ENCODE measurements at regions not wholly inside any gene's neighbourhood (a gene's known extent, or its start where the extent isn't known, plus 50 kb on each side); places are given as distances from the start of the nearest gene placed in this dataset.

GRCh38 chr7:68512466-68512865, 1085.8 kb upstream of the AUTS2 start:
- Histone ChIP-seq H3K27ac (ENCODE audit: low read length) (no peak overlapping the region), H4K20me1 (ENCODE audit: low read length) (no peaks in the 10 kb centered on the region), H3K9me2 (replicated peaks; ENCODE audit: low read length) (no peaks in the 10 kb centered on the region), H2AFZ (ENCODE audit: low read length) (no peak overlapping the region), H3K27me3 (ENCODE audit: low read length) (no peaks in the 10 kb centered on the region), H3K4me2 (ENCODE audit: low read length) (no peak overlapping the region), H3K36me3 (ENCODE audit: low read depth, low read length) (no peaks in the 10 kb centered on the region), H3F3A (ENCODE audit: low read length, unreplicated experiment) (no peaks in the 10 kb centered on the region), H3K4me3 (ENCODE audit: low read length) (no peak overlapping the region), H3K9me3 (ENCODE audit: low read length) (no peaks in the 10 kb centered on the region), H3K9ac (ENCODE audit: low read length) (no peak overlapping the region), H3K4me1 (ENCODE audit: insufficient read depth, low read length) (no peaks in the 10 kb centered on the region), H3K79me2 (ENCODE audit: low read length) (no peaks in the 10 kb centered on the region)
- ChIA-PET CTCF (no interaction called here), POLR2A (ENCODE audit: unreplicated experiment) (no interaction called here)
- ATAC-seq (no peak), DNase-seq (no peak)
- intact Hi-C loops (cut with micrococcal nuclease): no loop called here
- TF ChIP-seq EZH2 (IDR thresholded peaks at IDR 0.05; ENCODE audit: low read length, unreplicated experiment): no peak
- no peak for TF ChIP-seq CTCF (conservative IDR thresholded peaks at IDR 0.05; ENCODE audit: low read depth, low read length)
- no peak for TF ChIP-seq EZH2phosphoT487 (IDR thresholded peaks at IDR 0.05; ENCODE audit: borderline replicate concordance, low read length)
- no TSS peak for BruUV-seq (replicated peaks)

- DNase-seq: no peak
- Histone ChIP-seq H3K27ac (ENCODE audit: low read length) (no peak overlapping the region), H3K27me3 (ENCODE audit: low read length) (no peaks in the 10 kb centered on the region), H3K9me3 (ENCODE audit: low read length) (no peaks in the 10 kb centered on the region), H3K9me2 (replicated peaks; ENCODE audit: low read length) (no peaks in the 10 kb centered on the region), H3K4me2 (ENCODE audit: low read length) (no peak overlapping the region), H2AFZ (ENCODE audit: low read length) (no peak overlapping the region), H3K4me3 (ENCODE audit: low read length) (no peak overlapping the region), H4K20me1 (ENCODE audit: low read length) (no peaks in the 10 kb centered on the region), H3K9ac (ENCODE audit: low read length) (no peak overlapping the region), H3F3A (ENCODE audit: low read length, unreplicated experiment) (no peaks in the 10 kb centered on the region), H3K36me3 (ENCODE audit: low read depth, low read length) (no peaks in the 10 kb centered on the region), H3K79me2 (ENCODE audit: low read length) (no peaks in the 10 kb centered on the region), H3K4me1 (ENCODE audit: insufficient read depth, low read length) (no peaks in the 10 kb centered on the region)
- ATAC-seq: no peak
- TF ChIP-seq EZH2phosphoT487 (IDR thresholded peaks at IDR 0.05; ENCODE audit: borderline replicate concordance, low read length): no peak
- no peak for TF ChIP-seq CTCF (conservative IDR thresholded peaks at IDR 0.05; ENCODE audit: low read depth, low read length)
- TF ChIP-seq EZH2 (IDR thresholded peaks at IDR 0.05; ENCODE audit: low read length, unreplicated experiment): no peak
- ChIA-PET CTCF (no interaction called here), POLR2A (ENCODE audit: unreplicated experiment) (no interaction called here)
- intact Hi-C loops (cut with micrococcal nuclease): no loop called here
- no TSS peak for BruUV-seq (replicated peaks)
Measured at GRCh38 chr7:68518060-68518459, 1080.2 kb upstream of the AUTS2 start.

- TF ChIP-seq CTCF (conservative IDR thresholded peaks at IDR 0.05; ENCODE audit: low read depth, low read length) (no peak), EZH2phosphoT487 (IDR thresholded peaks at IDR 0.05; ENCODE audit: borderline replicate concordance, low read length) (no peak), EZH2 (IDR thresholded peaks at IDR 0.05; ENCODE audit: low read length, unreplicated experiment) (no peak)
- H3K9me2 ChIP-seq (replicated peaks; ENCODE audit: low read length): no peaks in the 10 kb centered on the region
- no peak overlapping the region for H3K4me3 ChIP-seq (ENCODE audit: low read length)
- no peak overlapping the region for H3K27ac ChIP-seq (ENCODE audit: low read length)
- H3K9ac ChIP-seq (ENCODE audit: low read length): no peak overlapping the region
- ChIA-PET CTCF (no interaction called here), POLR2A (ENCODE audit: unreplicated experiment) (no interaction called here)
- H2AFZ ChIP-seq (ENCODE audit: low read length): no peak overlapping the region
- H3K9me3 ChIP-seq (ENCODE audit: low read length): no peaks in the 10 kb centered on the region
- H3K4me1 ChIP-seq (ENCODE audit: insufficient read depth, low read length): no peaks in the 10 kb centered on the region
- no TSS peak for BruUV-seq (replicated peaks)
- no peaks in the 10 kb centered on the region for H3K79me2 ChIP-seq (ENCODE audit: low read length)
- H3K36me3 ChIP-seq (ENCODE audit: low read depth, low read length): no peaks in the 10 kb centered on the region
- ATAC-seq (no peak), DNase-seq (no peak)
- H4K20me1 ChIP-seq (ENCODE audit: low read length): no peaks in the 10 kb centered on the region
- H3F3A ChIP-seq (ENCODE audit: low read length, unreplicated experiment): no peaks in the 10 kb centered on the region
- no peak overlapping the region for H3K4me2 ChIP-seq (ENCODE audit: low read length)
- intact Hi-C loops (cut with micrococcal nuclease): no loop called here
- no peaks in the 10 kb centered on the region for H3K27me3 ChIP-seq (ENCODE audit: low read length)
Measured at GRCh38 chr7:68524126-68524525, 1074.1 kb upstream of the AUTS2 start.
